Testis (tissue), 2 donors: ENCODE measurements at regions not wholly inside any gene's neighbourhood (a gene's known extent, or its start where the extent isn't known, plus 50 kb on each side); places are given as distances from the start of the nearest gene placed in this dataset.

ENCODE experiments used
- POLR2A ChIP-seq: fragments of 450-650 bp; IDR thresholded peaks from one replicate; pipeline ENCODE4 v1.6.1; 2017; ENCODE audit warnings: antibody characterized with exemption, mild to moderate bottlenecking, moderate library complexity
- TF ChIP-seq, protein P1 (sequence below), 3 experiments: fragments of 450-650 bp in 2 of 3; fragments of 200-600 bp in 1 of 3; sonication (generic) in 1 of 3; IDR thresholded peaks; one replicate each; pipeline ENCODE4 v1.5.1; 2016 to 2019; ENCODE audit warnings: antibody characterized with exemption in 3 of 3, mild to moderate bottlenecking in 2 of 3, moderate library complexity in 1 of 3

- no peak for TF ChIP-seq POLR2A
- TF ChIP-seq, protein P1, sequence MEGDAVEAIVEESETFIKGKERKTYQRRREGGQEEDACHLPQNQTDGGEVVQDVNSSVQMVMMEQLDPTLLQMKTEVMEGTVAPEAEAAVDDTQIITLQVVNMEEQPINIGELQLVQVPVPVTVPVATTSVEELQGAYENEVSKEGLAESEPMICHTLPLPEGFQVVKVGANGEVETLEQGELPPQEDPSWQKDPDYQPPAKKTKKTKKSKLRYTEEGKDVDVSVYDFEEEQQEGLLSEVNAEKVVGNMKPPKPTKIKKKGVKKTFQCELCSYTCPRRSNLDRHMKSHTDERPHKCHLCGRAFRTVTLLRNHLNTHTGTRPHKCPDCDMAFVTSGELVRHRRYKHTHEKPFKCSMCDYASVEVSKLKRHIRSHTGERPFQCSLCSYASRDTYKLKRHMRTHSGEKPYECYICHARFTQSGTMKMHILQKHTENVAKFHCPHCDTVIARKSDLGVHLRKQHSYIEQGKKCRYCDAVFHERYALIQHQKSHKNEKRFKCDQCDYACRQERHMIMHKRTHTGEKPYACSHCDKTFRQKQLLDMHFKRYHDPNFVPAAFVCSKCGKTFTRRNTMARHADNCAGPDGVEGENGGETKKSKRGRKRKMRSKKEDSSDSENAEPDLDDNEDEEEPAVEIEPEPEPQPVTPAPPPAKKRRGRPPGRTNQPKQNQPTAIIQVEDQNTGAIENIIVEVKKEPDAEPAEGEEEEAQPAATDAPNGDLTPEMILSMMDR (IDR thresholded peaks at IDR 0.05), result no peak
Measured at GRCh38 chr9:13412331-13412730, 132.8 kb upstream of the MPDZ start.
